ENCODE measurements at regions not wholly inside any gene's neighbourhood (a gene's known extent, or its start where the extent isn't known, plus 50 kb on each side); places are given as distances from the start of the nearest gene placed in this dataset.

DNA sequence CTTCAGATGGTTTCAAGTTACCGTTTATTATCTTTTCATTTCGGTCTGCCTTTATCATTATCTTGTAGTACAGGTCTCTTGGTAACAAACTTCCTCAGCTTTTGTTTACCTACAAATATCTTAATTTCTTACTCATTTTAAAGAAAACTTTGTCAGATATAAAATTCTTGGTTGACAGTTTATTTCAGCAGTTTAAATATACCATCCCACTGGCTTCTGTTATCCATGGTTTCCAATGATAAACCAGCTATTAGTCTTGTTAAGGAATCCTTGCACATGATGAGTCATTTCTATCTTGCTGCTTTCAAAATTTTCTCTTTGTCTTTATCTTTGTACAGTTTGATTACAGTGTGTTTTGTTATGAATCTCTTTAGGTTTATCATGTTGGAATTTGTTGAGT, 308.3 kb upstream of the SPRY2 start:
- TF ChIP-seq ZBTB20 (tag by site-specific recombination; IDR thresholded peaks at IDR 0.05) (no peak), ZNF670 (tag by site-specific recombination; IDR thresholded peaks at IDR 0.05; ENCODE audit: low read depth) (no peak), ZNF121 (tag by site-specific recombination; IDR thresholded peaks at IDR 0.05) (no peak)
